ENCODE measurements at regions not wholly inside any gene's neighbourhood (a gene's known extent, or its start where the extent isn't known, plus 50 kb on each side); places are given as distances from the start of the nearest gene placed in this dataset.

DNA sequence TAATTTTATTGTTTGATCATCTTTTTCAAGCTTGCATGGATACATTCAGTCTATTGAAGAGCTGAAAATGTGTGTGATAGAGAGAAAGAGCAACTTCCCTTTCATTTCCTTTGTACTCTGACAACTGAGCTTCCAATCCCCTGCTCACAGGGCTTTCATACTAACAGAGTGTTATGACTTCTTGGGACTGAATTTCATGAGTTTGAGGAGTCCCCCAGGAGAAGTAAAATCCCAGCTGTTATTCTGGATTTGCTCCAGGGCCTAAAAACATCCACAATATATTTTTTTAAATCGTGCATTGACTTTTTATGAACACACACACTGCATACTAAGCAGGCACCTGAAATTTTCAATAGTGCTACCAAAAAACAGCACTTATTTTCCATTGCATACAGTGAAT lies 195.8 kb upstream of the CAND1 start:
- TF ChIP-seq, protein P1, sequence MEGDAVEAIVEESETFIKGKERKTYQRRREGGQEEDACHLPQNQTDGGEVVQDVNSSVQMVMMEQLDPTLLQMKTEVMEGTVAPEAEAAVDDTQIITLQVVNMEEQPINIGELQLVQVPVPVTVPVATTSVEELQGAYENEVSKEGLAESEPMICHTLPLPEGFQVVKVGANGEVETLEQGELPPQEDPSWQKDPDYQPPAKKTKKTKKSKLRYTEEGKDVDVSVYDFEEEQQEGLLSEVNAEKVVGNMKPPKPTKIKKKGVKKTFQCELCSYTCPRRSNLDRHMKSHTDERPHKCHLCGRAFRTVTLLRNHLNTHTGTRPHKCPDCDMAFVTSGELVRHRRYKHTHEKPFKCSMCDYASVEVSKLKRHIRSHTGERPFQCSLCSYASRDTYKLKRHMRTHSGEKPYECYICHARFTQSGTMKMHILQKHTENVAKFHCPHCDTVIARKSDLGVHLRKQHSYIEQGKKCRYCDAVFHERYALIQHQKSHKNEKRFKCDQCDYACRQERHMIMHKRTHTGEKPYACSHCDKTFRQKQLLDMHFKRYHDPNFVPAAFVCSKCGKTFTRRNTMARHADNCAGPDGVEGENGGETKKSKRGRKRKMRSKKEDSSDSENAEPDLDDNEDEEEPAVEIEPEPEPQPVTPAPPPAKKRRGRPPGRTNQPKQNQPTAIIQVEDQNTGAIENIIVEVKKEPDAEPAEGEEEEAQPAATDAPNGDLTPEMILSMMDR (IDR thresholded peaks at IDR 0.05), result no peak
- TF ChIP-seq POLR2AphosphoS5 (IDR thresholded peaks at IDR 0.05), result no peak
- TF ChIP-seq POLR2A (IDR thresholded peaks at IDR 0.05), result no peak
- no peak for TF ChIP-seq EP300 (IDR thresholded peaks at IDR 0.05; ENCODE audit: low read depth)
- Histone ChIP-seq H3K27ac (no peak overlapping the region), H3K4me1 (peaks cover 0 to 14% (median 3%) of the 10 kb centered on the region in 4 donors), H3K27me3 (peaks cover 12% of the 10 kb centered on the region), H3K36me3 (no peaks in the 10 kb centered on the region), H3K9me3 (no peaks in the 10 kb centered on the region), H3K4me3 (no peak overlapping the region)
- WGBS, 2 donors (ENCODE audit: low coverage in 1 of 2), result 50 to 57% methylated on average over 1 of the region's 1 CpG
- intact Hi-C loops (cut with DNase I; ENCODE audit: low total_unique reads), result no loop called here
- DNase-seq, result no peak
- in situ Hi-C loops (cut with MboI; ENCODE audit: low pct_ligation_motif_present in 1 of 4, low pct_unique_long_range_greater_than_20kb in 1 of 4, low sequenced_read_pairs in 3 of 4), result no loop called here

DNA sequence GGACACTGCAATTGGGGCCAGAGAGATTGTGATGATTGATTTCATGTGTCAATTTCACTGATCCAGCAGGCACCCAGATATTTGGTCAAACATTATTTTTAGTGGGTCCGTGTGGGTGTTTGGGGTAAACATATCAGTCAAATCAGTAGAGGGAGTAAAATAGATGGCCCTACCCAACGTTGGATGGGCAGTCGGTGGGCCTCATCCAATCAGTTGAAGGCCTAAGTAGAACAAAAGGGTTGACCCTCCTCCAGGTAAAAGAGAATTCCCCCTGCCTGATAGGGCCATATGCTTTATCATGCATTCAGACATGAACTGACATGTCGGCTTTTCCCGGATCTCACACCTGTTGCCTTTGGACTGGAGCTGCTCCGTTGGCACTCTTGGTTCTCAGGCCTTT lies 195.1 kb upstream of the CAND1 start:
- TF ChIP-seq, protein P1 (IDR thresholded peaks at IDR 0.05), result no peak
- TF ChIP-seq POLR2AphosphoS5 (IDR thresholded peaks at IDR 0.05) (no peak), EP300 (IDR thresholded peaks at IDR 0.05; ENCODE audit: low read depth) (no peak), POLR2A (IDR thresholded peaks at IDR 0.05) (no peak)
- WGBS, 2 donors (ENCODE audit: low coverage in 1 of 2), result 87 to 91% methylated on average over 4 to 6 of the region's 6 CpGs
- DNase-seq, result no peak
- peaks cover 0 to 7% (median 3%) of the 10 kb centered on the region in 4 donors for H3K4me1 ChIP-seq
- peaks cover 10% of the 10 kb centered on the region for H3K27me3 ChIP-seq
- intact Hi-C loops (cut with DNase I; ENCODE audit: low total_unique reads) (no loop called here), in situ Hi-C loops (cut with MboI; ENCODE audit: low pct_ligation_motif_present in 1 of 4, low pct_unique_long_range_greater_than_20kb in 1 of 4, low sequenced_read_pairs in 3 of 4) (no loop called here)
- H3K36me3 ChIP-seq, result no peaks in the 10 kb centered on the region
- H3K4me3 ChIP-seq, result no peak overlapping the region
- H3K9me3 ChIP-seq, result no peaks in the 10 kb centered on the region
- no peak overlapping the region for H3K27ac ChIP-seq

DNA sequence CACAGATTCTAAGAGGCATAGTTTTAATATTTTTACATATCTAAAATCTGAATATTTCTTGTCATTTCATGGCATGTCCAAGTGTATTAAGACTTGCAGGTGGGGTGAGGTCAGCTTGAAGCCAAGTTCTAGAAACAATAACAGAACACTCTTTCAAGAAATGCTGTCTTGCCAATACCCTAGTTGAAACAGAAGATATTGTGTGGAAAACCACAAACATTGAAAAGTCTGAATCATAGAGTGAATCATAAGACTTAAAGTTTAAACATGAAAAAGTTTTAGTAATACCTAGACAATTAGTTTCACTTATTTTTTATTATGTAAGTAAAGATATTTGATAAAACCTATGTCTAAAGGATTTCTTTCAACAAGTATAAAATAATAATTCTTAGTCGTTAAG lies 191.5 kb upstream of the CAND1 start:
- Histone ChIP-seq H3K4me1 (no peaks in the 10 kb centered on the region), H3K4me3 (no peak overlapping the region), H3K27me3 (no peaks in the 10 kb centered on the region), H3K27ac (no peak overlapping the region), H3K36me3 (no peaks in the 10 kb centered on the region), H3K9me3 (no peaks in the 10 kb centered on the region)
- in situ Hi-C loops (cut with MboI; ENCODE audit: low pct_ligation_motif_present in 1 of 4, low pct_unique_long_range_greater_than_20kb in 1 of 4, low sequenced_read_pairs in 3 of 4) (no loop called here), intact Hi-C loops (cut with DNase I; ENCODE audit: low total_unique reads) (no loop called here)
- WGBS, 2 donors (ENCODE audit: low coverage in 1 of 2), result 55 to 75% methylated on average over 1 of the region's 1 CpG
- DNase-seq, result no peak
- no peak for TF ChIP-seq EP300 (IDR thresholded peaks at IDR 0.05; ENCODE audit: low read depth)
- no peak for TF ChIP-seq POLR2A (IDR thresholded peaks at IDR 0.05)
- no peak for TF ChIP-seq POLR2AphosphoS5 (IDR thresholded peaks at IDR 0.05)
- TF ChIP-seq, protein P1 (IDR thresholded peaks at IDR 0.05), result no peak

DNA sequence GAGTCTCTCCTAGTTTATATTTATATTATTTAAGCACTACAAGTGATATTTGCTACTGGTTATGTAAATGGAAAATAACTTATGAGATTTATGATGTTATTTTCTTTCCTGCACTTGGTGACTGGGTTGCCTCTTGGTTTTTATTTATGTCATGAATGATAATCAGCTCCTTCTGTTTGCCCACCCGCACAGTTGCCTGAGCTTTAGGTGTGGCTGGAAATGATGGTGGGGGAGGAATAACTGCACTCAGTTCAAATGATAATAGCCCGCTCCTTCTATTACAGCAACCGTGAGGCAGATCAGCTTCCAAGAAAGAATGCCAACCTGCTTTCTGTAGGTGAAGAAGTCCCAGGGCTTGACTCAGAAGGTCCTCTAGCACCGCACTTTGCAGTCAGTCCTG lies 190.2 kb upstream of the CAND1 start:
- TF ChIP-seq, protein P1 (IDR thresholded peaks at IDR 0.05), result no peak
- no peak for TF ChIP-seq POLR2A (IDR thresholded peaks at IDR 0.05)
- TF ChIP-seq POLR2AphosphoS5 (IDR thresholded peaks at IDR 0.05), result no peak
- TF ChIP-seq EP300 (IDR thresholded peaks at IDR 0.05; ENCODE audit: low read depth), result no peak
- Histone ChIP-seq H3K9me3 (no peaks in the 10 kb centered on the region), H3K36me3 (no peaks in the 10 kb centered on the region), H3K4me1 (no peaks in the 10 kb centered on the region), H3K4me3 (no peak overlapping the region), H3K27ac (no peak overlapping the region), H3K27me3 (no peaks in the 10 kb centered on the region)
- intact Hi-C loops (cut with DNase I; ENCODE audit: low total_unique reads) (no loop called here), in situ Hi-C loops (cut with MboI; ENCODE audit: low pct_ligation_motif_present in 1 of 4, low pct_unique_long_range_greater_than_20kb in 1 of 4, low sequenced_read_pairs in 3 of 4) (no loop called here)
- no peak for DNase-seq
- WGBS, 2 donors (ENCODE audit: low coverage in 1 of 2), result 76 to 80% methylated on average over 1 to 4 of the region's 4 CpGs

Measured in transverse colon (tissue), 4 donors.